Kidney capillary endothelial cell (primary cell): ENCODE measurements at regions not wholly inside any gene's neighbourhood (a gene's known extent, or its start where the extent isn't known, plus 50 kb on each side); places are given as distances from the start of the nearest gene placed in this dataset.
"Not testable (repeated sequence)": the region's sequence is repeated elsewhere in the genome, so short reads cannot be mapped to it uniquely, and the experiment has no call there.

Experiments
- DNase-seq: peaks from one replicate; pipeline ENCODE4 v3.0.0-alpha.2; 2018; ENCODE audit warnings: low spot score

DNA sequence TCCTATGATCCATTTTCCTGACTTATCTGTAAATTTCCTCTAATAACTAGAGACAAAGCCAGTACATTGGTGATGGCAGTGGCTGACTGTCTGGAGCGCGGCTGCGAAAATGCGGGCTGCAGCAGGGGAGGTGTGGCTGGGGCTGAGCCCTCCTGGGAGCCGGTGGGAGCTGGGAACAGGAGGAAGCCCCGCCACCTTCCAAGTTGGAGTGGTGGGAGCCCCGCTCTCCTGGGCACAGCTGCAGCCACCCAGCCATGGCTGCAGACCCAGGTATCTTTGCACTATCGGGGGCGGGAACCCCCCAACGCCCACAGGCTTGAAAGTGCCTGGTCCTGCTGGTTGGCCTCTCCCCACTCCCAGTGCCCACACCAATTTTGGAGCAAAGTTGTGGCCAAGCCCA lies 633.0 kb upstream of the TMEFF2 start:
- no peak for DNase-seq

DNA sequence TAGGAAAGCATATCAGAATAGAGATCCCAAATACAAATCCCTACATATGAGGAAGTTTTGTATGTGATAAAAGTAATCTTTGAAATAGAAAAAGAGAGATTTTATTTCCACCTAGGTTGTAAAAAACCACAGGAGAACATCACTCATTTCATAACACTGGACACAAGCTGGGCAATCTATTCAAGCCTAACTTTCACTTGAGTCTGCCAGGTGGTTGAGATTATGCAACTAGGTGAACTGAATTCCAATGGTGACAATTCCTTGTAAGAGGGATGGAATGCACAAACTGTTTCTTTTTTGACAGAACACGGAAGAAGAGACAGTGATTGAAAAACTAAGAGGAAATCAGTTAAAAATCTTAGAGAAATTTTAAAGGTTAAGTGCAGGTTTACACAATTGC lies 619.6 kb upstream of the TMEFF2 start:
- no peak for DNase-seq

GRCh38 chr2:192813341-192813740 lies 618.6 kb upstream of the TMEFF2 start:
- DNase-seq, result no peak

DNA sequence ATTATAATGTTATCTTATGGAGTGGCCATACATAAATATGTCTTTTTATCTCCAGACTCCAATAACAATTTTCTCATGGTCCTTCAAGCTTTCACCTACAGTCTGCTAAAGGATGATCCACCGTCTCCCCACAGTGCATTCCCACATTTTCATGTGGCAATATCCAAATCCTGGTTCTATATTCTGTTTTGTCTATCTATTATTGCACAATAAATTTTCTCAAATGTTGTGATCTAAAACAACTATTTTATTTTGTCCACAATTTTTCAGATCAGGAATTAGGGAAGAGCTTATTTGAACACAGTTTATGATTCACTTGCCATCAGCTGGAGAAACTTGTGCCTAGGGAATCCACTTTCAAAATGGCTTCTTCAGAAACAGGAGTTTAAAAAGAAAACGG lies 614.4 kb upstream of the TMEFF2 start:
- no peak for DNase-seq

- no peak for DNase-seq
These were observed 588.9 kb upstream of the TMEFF2 start for GRCh38 chr2:192783643-192784042.

DNA sequence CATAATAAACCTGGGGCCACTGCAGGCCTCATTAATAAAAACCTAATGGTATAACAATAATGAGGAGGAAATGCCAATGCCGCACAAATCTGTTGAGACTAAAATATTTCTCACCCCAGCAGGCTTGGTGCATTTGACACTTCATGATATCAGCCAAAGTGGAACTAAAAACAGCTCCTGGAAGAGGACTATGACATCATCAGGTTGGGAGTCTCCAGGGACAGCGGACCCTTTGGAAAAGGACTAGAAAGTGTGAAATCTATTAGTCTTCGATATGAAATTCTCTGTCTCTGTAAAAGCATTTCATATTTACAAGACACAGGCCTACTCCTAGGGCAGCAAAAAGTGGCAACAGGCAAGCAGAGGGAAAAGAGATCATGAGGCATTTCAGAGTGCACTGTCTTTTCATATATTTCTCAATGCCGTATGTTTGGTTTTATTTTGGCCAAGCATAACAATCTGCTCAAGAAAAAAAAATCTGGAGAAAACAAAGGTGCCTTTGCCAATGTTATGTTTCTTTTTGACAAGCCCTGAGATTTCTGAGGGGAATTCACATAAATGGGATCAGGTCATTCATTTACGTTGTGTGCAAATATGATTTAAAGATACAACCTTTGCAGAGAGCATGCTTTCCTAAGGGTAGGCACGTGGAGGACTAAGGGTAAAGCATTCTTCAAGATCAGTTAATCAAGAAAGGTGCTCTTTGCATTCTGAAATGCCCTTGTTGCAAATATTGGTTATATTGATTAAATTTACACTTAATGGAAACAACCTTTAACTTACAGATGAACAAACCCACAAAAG lies 580.9 kb upstream of the TMEFF2 start:
- no peak for DNase-seq

DNA sequence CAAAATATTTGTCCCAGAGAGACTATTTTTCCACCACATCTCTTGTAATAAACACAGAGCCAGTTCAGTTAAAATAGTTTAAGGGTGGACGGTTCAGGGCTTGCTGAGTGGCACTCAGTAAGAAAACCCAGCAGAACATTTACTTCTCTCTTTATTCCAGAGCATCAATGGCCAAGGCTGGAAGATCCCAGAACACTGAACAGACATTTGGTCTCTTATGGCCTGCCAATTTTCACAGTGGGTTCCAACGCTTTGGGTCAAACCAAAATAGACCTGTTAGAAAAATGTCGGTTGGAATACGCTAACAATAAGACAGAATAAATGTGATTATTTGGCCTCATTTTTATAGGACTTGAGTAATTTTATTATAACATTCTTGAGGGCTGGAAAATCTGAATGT lies 580.3 kb upstream of the TMEFF2 start:
- no peak for DNase-seq

DNA sequence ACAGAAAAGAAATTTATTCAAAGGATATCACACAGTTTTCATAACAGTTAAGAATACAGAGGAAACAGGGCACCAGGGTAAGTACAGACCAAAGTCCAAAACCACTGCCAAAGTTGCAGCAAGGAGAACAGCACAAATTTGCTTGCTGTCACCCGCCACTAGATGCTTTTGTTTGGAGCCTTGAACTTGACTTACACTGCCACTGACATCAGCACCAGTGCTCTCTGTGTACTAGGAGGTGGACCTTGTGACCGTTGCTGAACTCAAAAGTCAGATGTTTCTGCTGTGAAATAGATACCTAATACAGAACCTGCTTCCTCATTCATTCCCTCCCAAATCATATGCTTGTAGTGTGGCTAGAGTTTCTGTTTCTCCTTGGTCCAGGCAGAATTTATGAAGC lies 578.3 kb upstream of the TMEFF2 start:
- no peak for DNase-seq

DNA sequence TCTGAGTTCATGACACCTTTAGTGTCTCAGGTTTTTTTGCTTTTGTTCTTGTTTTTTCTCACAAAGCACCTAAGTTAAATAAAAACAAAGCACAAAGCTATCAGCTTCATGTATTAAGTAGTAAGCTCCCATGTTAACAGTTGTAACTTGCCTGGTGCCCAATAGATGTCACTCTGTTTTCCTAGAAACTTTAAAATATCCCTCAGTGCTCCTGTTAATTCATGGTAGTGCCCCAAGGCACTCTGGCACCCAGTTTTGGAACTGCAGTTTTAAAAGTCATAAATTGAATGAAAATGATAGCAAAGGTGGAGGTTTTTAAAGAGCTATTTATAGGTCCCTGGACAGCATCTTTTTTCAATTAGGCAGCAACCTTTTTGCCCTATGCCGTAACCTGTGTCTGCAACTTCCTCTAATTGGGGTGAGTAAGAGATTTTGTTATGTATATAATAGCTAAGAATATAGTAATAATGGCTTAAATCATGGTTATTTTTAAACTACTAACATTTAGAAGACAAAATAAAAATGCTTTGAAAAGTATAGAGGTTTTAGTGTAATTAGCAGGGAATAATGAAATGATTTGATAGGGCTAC lies 555.0 kb upstream of the TMEFF2 start:
- DNase-seq, result no peak

- DNase-seq, result no peak
These were observed 547.2 kb upstream of the TMEFF2 start for GRCh38 chr2:192741889-192742288.

DNA sequence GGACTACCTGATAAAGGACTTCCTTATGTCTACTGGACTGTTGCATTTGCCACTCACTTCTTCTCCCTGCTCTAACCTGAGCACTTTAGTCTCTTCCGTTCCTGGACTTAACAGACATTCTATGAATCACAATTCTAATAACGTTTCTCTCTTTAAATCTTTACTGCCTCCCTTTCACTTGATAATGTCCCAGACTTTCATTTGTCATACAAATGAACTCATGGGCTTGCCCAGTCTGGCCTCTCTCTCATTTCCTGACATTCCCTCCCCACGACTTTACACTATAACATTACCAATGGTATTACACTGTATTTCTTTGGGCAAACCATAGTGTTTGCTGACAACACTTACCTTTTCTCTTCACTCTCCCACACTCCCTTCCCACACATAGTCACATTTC lies 540.7 kb upstream of the TMEFF2 start:
- DNase-seq, result no peak

DNA sequence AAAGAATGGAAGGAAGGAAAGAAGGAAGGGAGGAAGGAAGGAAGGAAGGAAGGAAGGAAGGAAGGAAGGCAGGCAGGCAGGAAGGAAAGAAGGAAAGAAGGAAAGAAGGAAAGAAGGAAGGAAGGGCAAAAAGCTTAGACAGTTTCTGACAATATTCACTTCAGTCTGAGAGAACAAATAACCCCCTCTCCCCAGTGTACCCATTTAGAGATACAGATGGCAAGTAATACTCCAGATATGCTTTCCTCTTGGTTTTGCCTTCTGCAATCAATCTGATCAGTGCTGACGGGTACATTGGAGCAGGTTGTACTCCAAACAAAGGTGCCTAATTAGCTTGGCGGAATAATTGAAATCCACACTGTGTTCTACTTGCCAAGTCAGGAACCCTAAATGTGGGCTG lies 534.6 kb upstream of the TMEFF2 start:
- no peak for DNase-seq

DNA sequence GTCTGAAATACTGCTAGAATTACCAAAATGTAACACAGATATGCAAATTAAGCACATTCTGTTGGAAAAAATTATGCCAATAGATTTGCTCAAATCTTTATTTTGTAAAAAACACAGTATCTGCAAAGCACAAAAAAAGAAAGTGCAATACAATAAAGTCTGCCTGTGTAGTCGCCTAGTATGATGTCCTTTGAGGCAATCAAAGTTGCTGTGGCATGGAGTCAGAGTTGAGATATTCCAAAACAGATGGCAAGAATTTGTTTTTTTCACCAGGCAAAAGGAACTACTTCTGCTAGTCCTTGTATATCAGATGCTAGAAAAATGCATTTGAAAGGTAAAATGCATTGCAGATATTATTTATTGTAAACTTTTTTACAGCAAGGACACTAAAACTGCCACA lies 531.3 kb upstream of the TMEFF2 start:
- DNase-seq, result no peak

DNA sequence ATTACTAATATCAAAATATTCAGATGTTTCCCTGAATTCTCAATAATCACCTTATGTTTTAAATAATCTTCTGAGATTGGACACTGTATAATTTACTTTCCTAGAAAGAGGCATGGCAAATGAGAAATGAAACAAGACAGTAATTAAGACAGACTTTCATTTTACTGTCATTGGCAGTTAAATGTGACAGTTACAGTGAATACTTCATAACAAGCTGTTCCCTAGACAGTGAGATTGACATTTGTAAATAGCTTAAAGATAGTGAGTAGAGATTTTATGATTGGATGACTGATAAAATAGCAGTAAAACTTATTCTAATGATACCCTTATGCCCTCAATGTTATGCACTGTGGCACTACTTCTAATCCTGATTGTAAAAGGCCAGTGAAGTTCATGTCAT lies 524.9 kb upstream of the TMEFF2 start:
- DNase-seq, result no peak

DNA sequence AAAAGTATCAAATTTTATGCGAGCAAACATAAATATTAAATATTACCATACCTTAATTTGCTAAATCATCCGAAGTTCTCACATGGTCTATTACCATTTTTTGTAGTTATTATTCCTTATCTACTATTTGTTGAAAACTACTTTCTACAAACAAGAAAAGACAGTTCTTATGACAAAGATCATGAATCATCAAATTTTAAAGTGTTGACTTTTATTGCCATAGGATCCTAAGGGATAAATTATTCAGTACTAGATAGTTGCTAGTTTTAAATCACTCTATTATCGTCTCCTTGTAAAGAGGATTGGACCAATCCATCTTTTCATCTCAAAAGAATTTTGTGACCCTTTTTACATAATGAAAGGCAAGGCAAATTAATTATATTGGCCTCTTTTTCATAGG lies 523.6 kb upstream of the TMEFF2 start:
- no peak for DNase-seq

DNA sequence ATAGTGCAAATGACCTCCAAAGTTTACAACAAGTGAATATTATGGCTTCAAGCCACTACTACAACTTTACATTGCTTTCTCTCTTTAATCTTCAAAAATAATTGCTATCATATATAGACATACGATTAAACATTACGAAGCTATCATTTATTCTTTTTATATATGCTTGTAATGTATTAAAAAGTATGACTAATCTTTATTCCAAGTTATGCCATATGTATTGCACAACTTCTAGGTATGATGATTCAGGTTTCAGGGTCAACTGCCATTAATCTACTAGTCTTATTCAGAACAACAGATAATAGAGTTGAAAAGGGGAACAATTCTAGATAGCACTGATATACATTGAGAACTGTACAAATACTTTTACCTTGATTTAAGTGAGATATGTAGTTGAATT lies 506.2 kb upstream of the TMEFF2 start:
- no peak for DNase-seq

DNA sequence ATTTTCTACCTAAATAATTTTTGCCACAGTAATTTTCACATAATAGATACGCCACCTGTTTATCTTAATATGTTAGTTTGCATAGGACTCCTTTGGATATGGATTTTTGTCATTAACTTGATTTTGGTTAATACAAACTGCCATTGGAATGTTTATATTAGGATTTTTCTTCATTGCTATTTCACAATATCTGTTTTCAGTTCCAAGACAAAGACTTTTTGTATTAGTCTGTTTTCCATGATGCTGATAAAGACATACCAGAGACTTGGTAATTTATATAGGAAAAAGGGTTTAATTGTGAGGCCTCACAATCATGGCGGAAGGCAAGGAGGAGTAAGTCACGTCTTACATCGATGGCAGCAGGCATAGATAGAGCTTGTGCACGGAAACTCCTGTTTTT lies 503.1 kb upstream of the TMEFF2 start:
- DNase-seq, result no peak

DNA sequence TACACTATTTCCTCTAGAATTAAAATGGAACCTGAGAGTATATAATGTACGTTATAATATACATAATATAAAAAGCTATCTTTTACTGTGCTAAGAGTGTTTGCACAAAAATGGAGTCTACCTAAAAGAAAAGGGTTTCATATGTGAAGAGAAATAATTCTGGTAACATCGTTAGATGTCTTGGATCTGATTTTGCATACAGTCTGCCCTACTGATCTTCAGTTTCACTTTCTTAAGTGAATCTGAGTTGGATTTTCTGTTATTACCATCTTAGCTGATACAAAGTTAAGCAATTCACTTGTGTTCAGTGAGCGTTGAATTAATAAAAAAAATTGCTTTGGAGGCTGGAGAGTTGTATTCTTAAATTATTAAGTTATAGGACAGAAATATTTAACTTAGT lies 502.1 kb upstream of the TMEFF2 start:
- DNase-seq, result no peak

GRCh38 chr2:192687015-192687414 lies 492.3 kb upstream of the TMEFF2 start:
- no peak for DNase-seq

DNA sequence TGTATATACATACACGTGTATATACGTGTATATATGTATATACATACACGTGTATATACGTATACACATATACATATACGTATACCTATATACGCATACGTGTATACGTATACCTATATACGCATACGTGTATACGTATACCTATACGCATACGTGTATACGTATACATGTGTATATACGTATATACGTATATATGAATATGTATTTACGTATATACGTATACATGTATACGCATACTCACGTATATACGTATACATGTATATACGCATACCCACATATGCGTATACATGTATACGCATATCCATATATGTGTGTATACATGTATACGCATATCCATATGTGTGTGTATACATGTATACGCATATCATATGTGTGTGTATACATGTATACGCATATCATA lies 487.8 kb upstream of the TMEFF2 start:
- not testable (repeated sequence) for DNase-seq

- no peak for DNase-seq
These were observed 480.9 kb upstream of the TMEFF2 start for GRCh38 chr2:192675681-192676080.

- no peak for DNase-seq
These were observed 474.9 kb upstream of the TMEFF2 start for GRCh38 chr2:192669505-192670091.

- DNase-seq, result not testable (repeated sequence)
These were observed 465.8 kb upstream of the TMEFF2 start for GRCh38 chr2:192660555-192660954.

DNA sequence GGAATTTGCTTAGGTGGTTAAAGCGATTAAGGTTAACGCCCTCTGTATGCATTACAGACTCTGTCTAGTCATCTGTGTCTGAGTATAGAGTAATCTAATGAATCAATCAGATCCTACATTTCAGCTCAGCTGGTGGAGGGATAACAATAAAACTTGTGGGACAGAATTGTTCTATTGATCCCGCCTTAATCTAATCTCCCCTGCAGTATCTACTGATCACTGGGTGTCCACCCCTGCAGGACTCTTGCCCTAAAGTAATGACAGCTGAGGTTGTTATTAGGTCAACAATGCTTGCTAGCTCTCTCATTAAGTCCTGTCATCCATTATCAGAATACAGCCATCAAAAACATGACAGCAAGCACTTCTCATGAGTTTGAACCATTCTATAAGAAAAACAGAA lies 462.6 kb upstream of the TMEFF2 start:
- DNase-seq, result no peak
